Astrocyte (in vitro differentiated cells and primary cell): ENCODE measurements at regions not wholly inside any gene's neighbourhood (a gene's known extent, or its start where the extent isn't known, plus 50 kb on each side); places are given as distances from the start of the nearest gene placed in this dataset.

ENCODE experiments used
- DNase-seq: peaks from one replicate; pipeline ENCODE4 v3.0.0-alpha.2; 2010; ENCODE audit warnings: low read depth
- FAIRE-seq: peaks from 2 replicates; lab custom pipeline; 2011; peaks lifted over from hg19 to GRCh38; lab: Jason Lieb, UNC
- H2AFZ ChIP-seq: 2 replicates; pipeline ENCODE4 v1.6.0; 2012; ENCODE audit warnings: low read depth, low read length, inconsistent platforms
- H3K27ac ChIP-seq: 2 replicates; pipeline ENCODE4 v1.5.1; 2011; ENCODE audit warnings: low read depth, low read length, inconsistent platforms
- H3K27me3 ChIP-seq: 2 replicates; pipeline ENCODE4 v1.6.0; 2011; ENCODE audit warnings: low read length, inconsistent platforms; ENCODE audit not compliant: insufficient read depth
- H3K36me3 ChIP-seq: 2 replicates; pipeline ENCODE4 v1.5.1; 2011; ENCODE audit warnings: low read length, inconsistent platforms; ENCODE audit not compliant: insufficient read depth
- H3K4me1 ChIP-seq: 2 replicates; pipeline ENCODE4 v1.5.1; 2011; ENCODE audit warnings: low read length, inconsistent platforms; ENCODE audit not compliant: insufficient read depth
- H3K4me2 ChIP-seq: 2 replicates; pipeline ENCODE4 v1.6.0; 2012; ENCODE audit warnings: low read length, inconsistent platforms
- H3K4me3 ChIP-seq: 2 replicates; pipeline ENCODE4 v1.5.1; 2011; ENCODE audit warnings: low read depth, mild to moderate bottlenecking, low read length, inconsistent platforms; ENCODE audit not compliant: insufficient read depth
- H3K79me2 ChIP-seq: 2 replicates; pipeline ENCODE4 v1.6.0; 2012; ENCODE audit warnings: mild to moderate bottlenecking, low read length, inconsistent platforms; ENCODE audit not compliant: insufficient read depth
- H3K9ac ChIP-seq: 2 replicates; pipeline ENCODE4 v1.6.0; 2012; ENCODE audit warnings: mild to moderate bottlenecking, low read length, inconsistent platforms
- H3K9me3 ChIP-seq: 2 replicates; pipeline ENCODE4 v1.5.1; 2012; ENCODE audit warnings: low read depth, mild to moderate bottlenecking, low read length, inconsistent platforms; ENCODE audit not compliant: insufficient read depth
- H4K20me1 ChIP-seq: 2 replicates; pipeline ENCODE4 v1.6.0; 2012; ENCODE audit warnings: low read length, inconsistent platforms; ENCODE audit not compliant: insufficient read depth
- H3K27ac Mint-ChIP-seq: one replicate; pipeline ENCODE4 v1.8.0; 2021; ENCODE audit warnings: mild to moderate bottlenecking, mixed read lengths; ENCODE audit not compliant: unreplicated experiment
- H3K27me3 Mint-ChIP-seq: one replicate; pipeline ENCODE4 v1.8.0; 2021; ENCODE audit warnings: low read depth, mixed read lengths; ENCODE audit not compliant: unreplicated experiment
- H3K36me3 Mint-ChIP-seq: one replicate; pipeline ENCODE4 v1.8.0; 2021; ENCODE audit warnings: low read depth, mixed read lengths; ENCODE audit not compliant: unreplicated experiment
- H3K4me1 Mint-ChIP-seq: one replicate; pipeline ENCODE4 v1.8.0; 2021; ENCODE audit warnings: low read depth, mixed read lengths; ENCODE audit not compliant: unreplicated experiment
- H3K4me3 Mint-ChIP-seq: one replicate; pipeline ENCODE4 v1.8.0; 2021; ENCODE audit warnings: mild to moderate bottlenecking, moderate library complexity, mixed read lengths; ENCODE audit not compliant: unreplicated experiment
- H3K9me3 Mint-ChIP-seq: one replicate; pipeline ENCODE4 v1.8.0; 2021; ENCODE audit warnings: mild to moderate bottlenecking, mixed read lengths; ENCODE audit not compliant: unreplicated experiment
- EZH2 ChIP-seq: IDR thresholded peaks from 2 replicates; pipeline ENCODE4 v1.6.1; 2012; ENCODE audit warnings: mild to moderate bottlenecking, low read length, inconsistent platforms; ENCODE audit not compliant: insufficient read depth
- TF ChIP-seq, protein P1 (sequence below): IDR thresholded peaks from 2 replicates; pipeline ENCODE4 v1.5.1; 2011; ENCODE audit warnings: low read depth, mild to moderate bottlenecking, inconsistent platforms, low read length, moderate library complexity; ENCODE audit not compliant: insufficient read depth

DNA sequence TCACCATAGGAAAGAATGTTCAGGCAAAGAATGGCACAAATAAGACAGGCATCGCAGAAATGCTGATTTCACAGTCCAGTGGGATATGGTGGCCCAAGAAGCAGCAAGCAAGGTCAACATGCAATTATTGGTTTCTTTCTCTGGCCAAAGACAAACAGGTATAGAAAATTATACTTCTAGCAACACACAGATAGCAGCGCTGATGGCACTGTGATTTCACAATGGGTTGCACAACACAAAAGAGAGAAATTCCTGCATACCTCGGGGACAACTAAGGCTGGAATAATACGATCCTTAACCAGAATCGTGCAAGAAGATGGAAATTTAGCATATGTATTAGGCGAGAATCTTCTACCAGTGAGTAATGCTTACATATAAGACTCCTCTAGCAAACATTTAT, 76.3 kb upstream of the NR2F2 start:
- H4K20me1 ChIP-seq: no peaks in the 10 kb centered on the region
- no peak overlapping the region for H3K4me2 ChIP-seq
- FAIRE-seq (no peak), DNase-seq (no peak)
- H3K36me3 Mint-ChIP-seq: peaks cover 2% of the 10 kb centered on the region
- H3K9ac ChIP-seq: no peak overlapping the region
- no peaks in the 10 kb centered on the region for H3K79me2 ChIP-seq
- no peak overlapping the region for H3K4me3 ChIP-seq
- H3K4me3 Mint-ChIP-seq: no peak overlapping the region
- peaks cover 3% of the 10 kb centered on the region for H3K36me3 ChIP-seq
- H3K27me3 ChIP-seq: no peaks in the 10 kb centered on the region
- H3K27ac Mint-ChIP-seq: no peak overlapping the region
- TF ChIP-seq EZH2: no peak
- TF ChIP-seq, protein P1, sequence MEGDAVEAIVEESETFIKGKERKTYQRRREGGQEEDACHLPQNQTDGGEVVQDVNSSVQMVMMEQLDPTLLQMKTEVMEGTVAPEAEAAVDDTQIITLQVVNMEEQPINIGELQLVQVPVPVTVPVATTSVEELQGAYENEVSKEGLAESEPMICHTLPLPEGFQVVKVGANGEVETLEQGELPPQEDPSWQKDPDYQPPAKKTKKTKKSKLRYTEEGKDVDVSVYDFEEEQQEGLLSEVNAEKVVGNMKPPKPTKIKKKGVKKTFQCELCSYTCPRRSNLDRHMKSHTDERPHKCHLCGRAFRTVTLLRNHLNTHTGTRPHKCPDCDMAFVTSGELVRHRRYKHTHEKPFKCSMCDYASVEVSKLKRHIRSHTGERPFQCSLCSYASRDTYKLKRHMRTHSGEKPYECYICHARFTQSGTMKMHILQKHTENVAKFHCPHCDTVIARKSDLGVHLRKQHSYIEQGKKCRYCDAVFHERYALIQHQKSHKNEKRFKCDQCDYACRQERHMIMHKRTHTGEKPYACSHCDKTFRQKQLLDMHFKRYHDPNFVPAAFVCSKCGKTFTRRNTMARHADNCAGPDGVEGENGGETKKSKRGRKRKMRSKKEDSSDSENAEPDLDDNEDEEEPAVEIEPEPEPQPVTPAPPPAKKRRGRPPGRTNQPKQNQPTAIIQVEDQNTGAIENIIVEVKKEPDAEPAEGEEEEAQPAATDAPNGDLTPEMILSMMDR: no peak
- H3K9me3 Mint-ChIP-seq: peaks cover 3% of the 10 kb centered on the region
- no peak overlapping the region for H2AFZ ChIP-seq
- H3K27me3 Mint-ChIP-seq: no peaks in the 10 kb centered on the region
- H3K4me1 Mint-ChIP-seq: no peaks in the 10 kb centered on the region
- no peaks in the 10 kb centered on the region for H3K9me3 ChIP-seq
- no peak overlapping the region for H3K27ac ChIP-seq
- H3K4me1 ChIP-seq: no peaks in the 10 kb centered on the region

DNA sequence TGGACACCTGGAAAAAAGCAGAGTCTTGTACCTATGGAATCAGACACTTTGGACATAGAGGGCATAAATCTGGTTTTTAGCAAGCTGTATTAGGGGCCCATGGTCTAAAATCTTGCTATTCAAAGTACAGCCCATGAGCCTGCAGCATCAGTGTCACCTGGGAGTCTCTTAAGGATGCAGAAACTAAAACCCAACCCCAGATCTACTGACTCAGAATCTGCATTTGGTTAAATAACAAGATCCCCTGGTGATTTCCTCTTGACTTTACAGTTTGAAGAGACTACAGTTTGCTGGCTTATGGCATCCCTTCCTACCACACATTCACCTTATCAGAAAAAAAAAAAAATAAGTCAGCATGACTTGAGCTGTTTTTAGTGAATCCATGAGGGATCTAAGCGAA, 74.9 kb upstream of the NR2F2 start:
- no peak overlapping the region for H3K4me2 ChIP-seq
- H3K79me2 ChIP-seq: no peaks in the 10 kb centered on the region
- H3K27me3 ChIP-seq: no peaks in the 10 kb centered on the region
- H3K27ac Mint-ChIP-seq: no peak overlapping the region
- H3K27me3 Mint-ChIP-seq: no peaks in the 10 kb centered on the region
- no peak overlapping the region for H2AFZ ChIP-seq
- TF ChIP-seq, protein P1: no peak
- TF ChIP-seq EZH2: no peak
- no peaks in the 10 kb centered on the region for H4K20me1 ChIP-seq
- no peaks in the 10 kb centered on the region for H3K4me1 Mint-ChIP-seq
- DNase-seq: no peak
- peaks cover 2% of the 10 kb centered on the region for H3K36me3 Mint-ChIP-seq
- FAIRE-seq: no peak
- H3K4me3 Mint-ChIP-seq: no peak overlapping the region
- H3K9me3 Mint-ChIP-seq: peaks cover 3% of the 10 kb centered on the region
- peaks cover 3% of the 10 kb centered on the region for H3K36me3 ChIP-seq
- H3K4me3 ChIP-seq: no peak overlapping the region
- no peaks in the 10 kb centered on the region for H3K9me3 ChIP-seq
- H3K27ac ChIP-seq: no peak overlapping the region
- no peaks in the 10 kb centered on the region for H3K4me1 ChIP-seq
- no peak overlapping the region for H3K9ac ChIP-seq

GRCh38 chr15:96261575-96262034, 68.9 kb upstream of the NR2F2 start:
- FAIRE-seq: no peak
- H3K4me3 ChIP-seq: no peak overlapping the region
- H3K4me2 ChIP-seq: no peak overlapping the region

More at GRCh38 chr15:96261575-96262034, 68.9 kb upstream of the NR2F2 start:
- H3K9ac ChIP-seq: no peak overlapping the region
- Mint-ChIP-seq H3K4me3 (no peak overlapping the region), H3K27ac (no peak overlapping the region), H3K36me3 (peaks cover 1% of the 10 kb centered on the region), H3K4me1 (peaks cover 23% of the 10 kb centered on the region), H3K9me3 (peaks cover 3% of the 10 kb centered on the region), H3K27me3 (no peaks in the 10 kb centered on the region)
- no peaks in the 10 kb centered on the region for H3K9me3 ChIP-seq
- H2AFZ ChIP-seq: no peak overlapping the region
- DNase-seq: no peak
- no peak for TF ChIP-seq EZH2
- TF ChIP-seq, protein P1: no peak
- H3K4me1 ChIP-seq: peaks cover 10% of the 10 kb centered on the region
- H3K36me3 ChIP-seq: no peaks in the 10 kb centered on the region
- no peak overlapping the region for H3K27ac ChIP-seq
- H3K79me2 ChIP-seq: no peaks in the 10 kb centered on the region
- H3K27me3 ChIP-seq: no peaks in the 10 kb centered on the region
- H4K20me1 ChIP-seq: no peaks in the 10 kb centered on the region
